ENCODE measurements at regions not wholly inside any gene's neighbourhood (a gene's known extent, or its start where the extent isn't known, plus 50 kb on each side); places are given as distances from the start of the nearest gene placed in this dataset.

DNA sequence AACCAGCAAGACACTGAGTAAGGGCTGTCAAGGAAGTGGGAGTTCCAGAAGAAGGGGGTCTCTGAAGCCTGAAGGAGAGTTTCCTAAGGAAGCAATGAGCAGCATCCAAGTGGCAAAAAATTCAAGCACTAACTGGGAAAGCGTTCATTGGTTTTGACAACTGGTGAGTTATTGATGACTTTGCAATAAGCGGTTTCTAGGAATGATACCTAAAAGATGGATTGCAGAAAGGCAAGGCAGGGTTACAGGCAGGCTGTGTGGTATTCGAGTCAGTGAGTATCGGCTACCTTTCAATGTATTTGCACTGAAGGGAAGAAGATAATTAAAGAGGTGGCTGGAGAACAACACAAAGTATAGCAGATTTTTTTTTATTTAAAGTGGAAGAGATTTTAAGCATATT lies 59.3 kb upstream of the NCAM1 start:
- no peak overlapping the region for H3K4me3 ChIP-seq (ENCODE audit: low read depth in 2 of 2, low read length in 2 of 2)
- no peaks in the 10 kb centered on the region for H3K4me1 ChIP-seq (ENCODE audit: control insufficient read depth, insufficient read depth, low read length)
- intact Hi-C loops (cut with micrococcal nuclease; ENCODE audit: unreplicated experiment) = no loop called here
- POLR2A ChIA-PET = no interaction called here
- in situ Hi-C loops (cut with HindIII; ENCODE audit: low pct_unique_long_range_greater_than_20kb, low sequenced_read_pairs) = no loop called here
- no peak for DNase-seq (ENCODE audit: low read depth, low spot score)
- BruUV-seq (replicated peaks) = no TSS peak
- TF ChIP-seq, protein P1, sequence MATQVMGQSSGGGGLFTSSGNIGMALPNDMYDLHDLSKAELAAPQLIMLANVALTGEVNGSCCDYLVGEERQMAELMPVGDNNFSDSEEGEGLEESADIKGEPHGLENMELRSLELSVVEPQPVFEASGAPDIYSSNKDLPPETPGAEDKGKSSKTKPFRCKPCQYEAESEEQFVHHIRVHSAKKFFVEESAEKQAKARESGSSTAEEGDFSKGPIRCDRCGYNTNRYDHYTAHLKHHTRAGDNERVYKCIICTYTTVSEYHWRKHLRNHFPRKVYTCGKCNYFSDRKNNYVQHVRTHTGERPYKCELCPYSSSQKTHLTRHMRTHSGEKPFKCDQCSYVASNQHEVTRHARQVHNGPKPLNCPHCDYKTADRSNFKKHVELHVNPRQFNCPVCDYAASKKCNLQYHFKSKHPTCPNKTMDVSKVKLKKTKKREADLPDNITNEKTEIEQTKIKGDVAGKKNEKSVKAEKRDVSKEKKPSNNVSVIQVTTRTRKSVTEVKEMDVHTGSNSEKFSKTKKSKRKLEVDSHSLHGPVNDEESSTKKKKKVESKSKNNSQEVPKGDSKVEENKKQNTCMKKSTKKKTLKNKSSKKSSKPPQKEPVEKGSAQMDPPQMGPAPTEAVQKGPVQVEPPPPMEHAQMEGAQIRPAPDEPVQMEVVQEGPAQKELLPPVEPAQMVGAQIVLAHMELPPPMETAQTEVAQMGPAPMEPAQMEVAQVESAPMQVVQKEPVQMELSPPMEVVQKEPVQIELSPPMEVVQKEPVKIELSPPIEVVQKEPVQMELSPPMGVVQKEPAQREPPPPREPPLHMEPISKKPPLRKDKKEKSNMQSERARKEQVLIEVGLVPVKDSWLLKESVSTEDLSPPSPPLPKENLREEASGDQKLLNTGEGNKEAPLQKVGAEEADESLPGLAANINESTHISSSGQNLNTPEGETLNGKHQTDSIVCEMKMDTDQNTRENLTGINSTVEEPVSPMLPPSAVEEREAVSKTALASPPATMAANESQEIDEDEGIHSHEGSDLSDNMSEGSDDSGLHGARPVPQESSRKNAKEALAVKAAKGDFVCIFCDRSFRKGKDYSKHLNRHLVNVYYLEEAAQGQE (IDR thresholded peaks at IDR 0.05; ENCODE audit: insufficient read depth in 1 of 2, low read depth in 2 of 2, low read length in 1 of 2) = no peak
- TF ChIP-seq POLR2AphosphoS5 (IDR thresholded peaks at IDR 0.05; ENCODE audit: low read depth, low read length) (no peak), SIN3A (IDR thresholded peaks at IDR 0.05; ENCODE audit: borderline replicate concordance, insufficient read depth, low read depth, low read length) (no peak), TCF7L2 (IDR thresholded peaks at IDR 0.05; ENCODE audit: low read depth, low read length) (no peak), CTCF (IDR thresholded peaks at IDR 0.05) (no peak)
- no peaks in the 10 kb centered on the region for H3K27me3 ChIP-seq (ENCODE audit: control insufficient read depth, insufficient read depth, low read length)
- CTCF ChIA-PET = no interaction called here
- H3K9me3 ChIP-seq (ENCODE audit: control insufficient read depth, insufficient read depth, low read depth, low read length) = no peaks in the 10 kb centered on the region
- ATAC-seq = no peak
- H3K27ac ChIP-seq (ENCODE audit: low read length) = no peak overlapping the region
- H3K36me3 ChIP-seq (ENCODE audit: control insufficient read depth, insufficient read depth, low read length) = no peaks in the 10 kb centered on the region

- in situ Hi-C loops (cut with HindIII; ENCODE audit: low pct_unique_long_range_greater_than_20kb, low sequenced_read_pairs) = no loop called here
- no peak overlapping the region for H3K27ac ChIP-seq (ENCODE audit: low read length)
- ChIA-PET CTCF (no interaction called here), POLR2A (no interaction called here)
- no peaks in the 10 kb centered on the region for H3K9me3 ChIP-seq (ENCODE audit: control insufficient read depth, insufficient read depth, low read depth, low read length)
- H3K36me3 ChIP-seq (ENCODE audit: control insufficient read depth, insufficient read depth, low read length) = no peaks in the 10 kb centered on the region
- TF ChIP-seq POLR2AphosphoS5 (IDR thresholded peaks at IDR 0.05; ENCODE audit: low read depth, low read length) = no peak
- no peak for TF ChIP-seq CTCF (IDR thresholded peaks at IDR 0.05)
- TF ChIP-seq, protein P1 (IDR thresholded peaks at IDR 0.05; ENCODE audit: insufficient read depth in 1 of 2, low read depth in 2 of 2, low read length in 1 of 2) = no peak
- no peak for TF ChIP-seq SIN3A (IDR thresholded peaks at IDR 0.05; ENCODE audit: borderline replicate concordance, insufficient read depth, low read depth, low read length)
- no peak for TF ChIP-seq TCF7L2 (IDR thresholded peaks at IDR 0.05; ENCODE audit: low read depth, low read length)
- H3K4me1 ChIP-seq (ENCODE audit: control insufficient read depth, insufficient read depth, low read length) = no peaks in the 10 kb centered on the region
- ATAC-seq (no peak), DNase-seq (ENCODE audit: low read depth, low spot score) (no peak)
- H3K27me3 ChIP-seq (ENCODE audit: control insufficient read depth, insufficient read depth, low read length) = no peaks in the 10 kb centered on the region
- intact Hi-C loops (cut with micrococcal nuclease; ENCODE audit: unreplicated experiment) = no loop called here
- no TSS peak for BruUV-seq (replicated peaks)
- no peak overlapping the region for H3K4me3 ChIP-seq (ENCODE audit: low read depth in 2 of 2, low read length in 2 of 2)
Observed at GRCh38 chr11:112902361-112903011, 58.7 kb upstream of the NCAM1 start.
